Neural progenitor cell (in vitro differentiated cells): ENCODE measurements at regions not wholly inside any gene's neighbourhood (a gene's known extent, or its start where the extent isn't known, plus 50 kb on each side); places are given as distances from the start of the nearest gene placed in this dataset.

ENCODE experiments used
- DNase-seq: peaks from one replicate; pipeline ENCODE4 v3.0.0-alpha.2; 2016; ENCODE audit warnings: low spot score
- H2AFZ ChIP-seq: fragments of 200-600 bp; sonication (generic); replicated peaks from 2 replicates; pipeline ENCODE4 v1.6.1; 2016; ENCODE audit warnings: antibody characterized with exemption
- H3F3A ChIP-seq: fragments of 200-600 bp; sonication (generic); 2 replicates; pipeline ENCODE4 v1.6.1; 2016; ENCODE audit warnings: antibody characterized with exemption, low read depth
- H3K27ac ChIP-seq: fragments of 200-600 bp; sonication (generic); 2 replicates; pipeline ENCODE4 v1.5.1; 2016; ENCODE audit warnings: mild to moderate bottlenecking
- H3K27me3 ChIP-seq: fragments of 200-600 bp; sonication (generic); 2 replicates; pipeline ENCODE4 v1.6.1; 2016; ENCODE audit warnings: mild to moderate bottlenecking, moderate library complexity
- H3K36me3 ChIP-seq: fragments of 200-600 bp; sonication (generic); 2 replicates; pipeline ENCODE4 v1.5.1; 2016
- H3K4me1 ChIP-seq: fragments of 200-600 bp; sonication (generic); 2 replicates; pipeline ENCODE4 v1.6.1; 2016; ENCODE audit warnings: mixed run types
- H3K4me2 ChIP-seq: fragments of 200-600 bp; sonication (generic); 2 replicates; pipeline ENCODE4 v1.6.1; 2016
- H3K4me3 ChIP-seq: fragments of 200-600 bp; sonication (generic); 2 replicates; pipeline ENCODE4 v1.5.1; 2016
- H3K79me2 ChIP-seq: fragments of 200-600 bp; sonication (generic); 2 replicates; pipeline ENCODE4 v1.6.1; 2016; ENCODE audit warnings: low read depth
- H3K9ac ChIP-seq: fragments of 200-600 bp; sonication (generic); 2 replicates; pipeline ENCODE4 v1.6.1; 2016
- H3K9me3 ChIP-seq: fragments of 200-600 bp; sonication (generic); 2 replicates; pipeline ENCODE4 v1.5.1; 2016; ENCODE audit warnings: low read depth
- H4K20me1 ChIP-seq: fragments of 200-600 bp; sonication (generic); 2 replicates; pipeline ENCODE4 v1.6.1; 2016; ENCODE audit warnings: low read depth
- H3K27ac Mint-ChIP-seq: 3 replicates; pipeline ENCODE4 v1.8.0; 2021; ENCODE audit warnings: mixed read lengths
- H3K27me3 Mint-ChIP-seq: 2 replicates; pipeline ENCODE4 v1.8.0; 2022; ENCODE audit warnings: low read depth, mild to moderate bottlenecking, inconsistent platforms, moderate library complexity, mixed read lengths; ENCODE audit not compliant: insufficient read depth
- H3K36me3 Mint-ChIP-seq: 3 replicates; pipeline ENCODE4 v1.8.0; 2021; ENCODE audit warnings: mixed read lengths
- H3K4me1 Mint-ChIP-seq: 3 replicates; pipeline ENCODE4 v1.8.0; 2021; ENCODE audit warnings: mixed read lengths
- H3K4me3 Mint-ChIP-seq: 3 replicates; pipeline ENCODE4 v1.8.0; 2021; ENCODE audit warnings: mild to moderate bottlenecking, moderate library complexity, mixed read lengths
- H3K9me3 Mint-ChIP-seq: 3 replicates; pipeline ENCODE4 v1.8.0; 2020; ENCODE audit warnings: mixed read lengths
- CTCF ChIP-seq: fragments of 200-600 bp; sonication (generic); IDR thresholded peaks from 2 replicates; pipeline ENCODE4 v1.5.1; 2017; ENCODE audit warnings: antibody characterized with exemption, mild to moderate bottlenecking
- EZH2 ChIP-seq: fragments of 200-600 bp; sonication (generic); IDR thresholded peaks from 2 replicates; pipeline ENCODE4 v1.6.1; 2017; ENCODE audit warnings: antibody characterized with exemption, mild to moderate bottlenecking, moderate library complexity
- EZH2phosphoT487 ChIP-seq: fragments of 200-600 bp; sonication (generic); IDR thresholded peaks from 2 replicates; pipeline ENCODE4 v1.6.1; 2017; ENCODE audit warnings: antibody characterized with exemption

GRCh38 chr7:131250331-131250730 is 77.3 kb upstream of the MKLN1 start:
- Mint-ChIP-seq H3K36me3 (peaks cover 5% of the 10 kb centered on the region), H3K4me1 (peaks cover 15% of the 10 kb centered on the region), H3K27me3 (peaks cover 7% of the 10 kb centered on the region), H3K27ac (peak overlapping the region; percentile 5), H3K4me3 (no peak overlapping the region), H3K9me3 (peaks cover 20% of the 10 kb centered on the region)
- Histone ChIP-seq H3F3A (no peaks in the 10 kb centered on the region), H3K9me3 (peaks cover 13% of the 10 kb centered on the region), H3K4me1 (no peaks in the 10 kb centered on the region), H3K4me3 (no peak overlapping the region), H3K36me3 (no peaks in the 10 kb centered on the region), H2AFZ (no peak overlapping the region), H4K20me1 (no peaks in the 10 kb centered on the region), H3K79me2 (no peaks in the 10 kb centered on the region), H3K27ac (no peak overlapping the region), H3K27me3 (no peaks in the 10 kb centered on the region), H3K9ac (no peak overlapping the region), H3K4me2 (no peak overlapping the region)
- TF ChIP-seq EZH2 (no peak), EZH2phosphoT487 (no peak), CTCF (no peak)
- DNase-seq: peak; percentile 45

GRCh38 chr7:131251371-131251770 is 76.3 kb upstream of the MKLN1 start:
- Mint-ChIP-seq H3K27me3 (peaks cover 7% of the 10 kb centered on the region), H3K4me3 (no peak overlapping the region), H3K9me3 (peaks cover 22% of the 10 kb centered on the region), H3K36me3 (peaks cover 5% of the 10 kb centered on the region), H3K4me1 (peaks cover 15% of the 10 kb centered on the region), H3K27ac (no peak overlapping the region)
- TF ChIP-seq EZH2 (no peak), CTCF (no peak), EZH2phosphoT487 (no peak)
- Histone ChIP-seq H3K27me3 (no peaks in the 10 kb centered on the region), H3K36me3 (no peaks in the 10 kb centered on the region), H4K20me1 (no peaks in the 10 kb centered on the region), H3K4me3 (no peak overlapping the region), H3K9ac (no peak overlapping the region), H3K27ac (no peak overlapping the region), H3K79me2 (no peaks in the 10 kb centered on the region), H3K4me2 (no peak overlapping the region), H3K9me3 (peaks cover 15% of the 10 kb centered on the region), H2AFZ (no peak overlapping the region), H3K4me1 (no peaks in the 10 kb centered on the region), H3F3A (no peaks in the 10 kb centered on the region)
- no peak for DNase-seq

GRCh38 chr7:131252976-131253375 is 74.7 kb upstream of the MKLN1 start:
- Histone ChIP-seq H3K9ac (no peak overlapping the region), H2AFZ (no peak overlapping the region), H3K27me3 (no peaks in the 10 kb centered on the region), H3K79me2 (no peaks in the 10 kb centered on the region), H3K4me1 (no peaks in the 10 kb centered on the region), H3K4me3 (no peak overlapping the region), H3K4me2 (no peak overlapping the region), H3K27ac (no peak overlapping the region), H3K9me3 (peaks cover 15% of the 10 kb centered on the region), H4K20me1 (no peaks in the 10 kb centered on the region), H3F3A (no peaks in the 10 kb centered on the region), H3K36me3 (no peaks in the 10 kb centered on the region)
- TF ChIP-seq CTCF: no peak
- TF ChIP-seq EZH2: no peak
- TF ChIP-seq EZH2phosphoT487: no peak
- Mint-ChIP-seq H3K4me1 (peaks cover 15% of the 10 kb centered on the region), H3K27ac (no peak overlapping the region), H3K36me3 (peaks cover 5% of the 10 kb centered on the region), H3K4me3 (no peak overlapping the region), H3K9me3 (peaks cover 28% of the 10 kb centered on the region), H3K27me3 (peaks cover 7% of the 10 kb centered on the region)
- DNase-seq: no peak
